H54 (cell line): ENCODE measurements at regions not wholly inside any gene's neighbourhood (a gene's known extent, or its start where the extent isn't known, plus 50 kb on each side); places are given as distances from the start of the nearest gene placed in this dataset.

Experiments
- DNase-seq: peaks from one replicate; pipeline ENCODE4 v3.0.0; 2011; ENCODE audit warnings: low spot score, mixed read lengths; ENCODE audit not compliant: insufficient read length
- FAIRE-seq: peaks from 3 replicates; lab custom pipeline; 2011; peaks lifted over from hg19 to GRCh38; lab: Jason Lieb, UNC
- POLR2A ChIP-seq: IDR thresholded peaks from 2 replicates; pipeline ENCODE4 v1.6.1; 2011; ENCODE audit warnings: low read depth, mild to moderate bottlenecking, low read length

- TF ChIP-seq POLR2A: no peak
- DNase-seq (no peak), FAIRE-seq (no peak)
These were observed 393.9 kb upstream of the ACVR2A start for GRCh38 chr2:147450661-147451510.

GRCh38 chr2:147449323-147449991 is 395.4 kb upstream of the ACVR2A start:
- no peak for FAIRE-seq
- DNase-seq: no peak
- no peak for TF ChIP-seq POLR2A

GRCh38 chr2:147442816-147443215 is 402.0 kb upstream of the ACVR2A start:
- no peak for FAIRE-seq

GRCh38 chr2:147441182-147441581 is 403.6 kb upstream of the ACVR2A start:
- TF ChIP-seq POLR2A: no peak
- DNase-seq (no peak), FAIRE-seq (no peak)

More at GRCh38 chr2:147442816-147443215, 402.0 kb upstream of the ACVR2A start:
- no peak for TF ChIP-seq POLR2A
- DNase-seq: no peak

- TF ChIP-seq POLR2A: no peak
- no peak for DNase-seq
- FAIRE-seq: no peak
These were observed 404.1 kb upstream of the ACVR2A start for GRCh38 chr2:147440734-147441133.

- no peak for DNase-seq
- no peak for FAIRE-seq
- no peak for TF ChIP-seq POLR2A
These were observed 404.8 kb upstream of the ACVR2A start for GRCh38 chr2:147439986-147440385.

- DNase-seq: no peak
- FAIRE-seq: no peak
- TF ChIP-seq POLR2A: no peak
These were observed 405.9 kb upstream of the ACVR2A start for GRCh38 chr2:147438882-147439281.

- TF ChIP-seq POLR2A: no peak
- FAIRE-seq (no peak), DNase-seq (no peak)
These were observed 411.0 kb upstream of the ACVR2A start for GRCh38 chr2:147433822-147434221.

GRCh38 chr2:147430408-147430807 is 414.4 kb upstream of the ACVR2A start:
- FAIRE-seq: no peak
- DNase-seq: no peak
- TF ChIP-seq POLR2A: no peak

- FAIRE-seq: no peak
- DNase-seq: no peak
These were observed 416.6 kb upstream of the ACVR2A start for GRCh38 chr2:147428120-147428747.

GRCh38 chr2:147425437-147426029 is 419.3 kb upstream of the ACVR2A start:
- no peak for TF ChIP-seq POLR2A
- no peak for FAIRE-seq

More at GRCh38 chr2:147428120-147428747, 416.6 kb upstream of the ACVR2A start:
- no peak for TF ChIP-seq POLR2A

GRCh38 chr2:147424766-147425165 is 420.1 kb upstream of the ACVR2A start:
- DNase-seq (no peak), FAIRE-seq (no peak)
- TF ChIP-seq POLR2A: no peak

More at GRCh38 chr2:147425437-147426029, 419.3 kb upstream of the ACVR2A start:
- DNase-seq: no peak

GRCh38 chr2:147420947-147421675 is 423.7 kb upstream of the ACVR2A start:
- no peak for FAIRE-seq
- no peak for TF ChIP-seq POLR2A
- no peak for DNase-seq

- no peak for TF ChIP-seq POLR2A
- DNase-seq: no peak
- no peak for FAIRE-seq
These were observed 424.3 kb upstream of the ACVR2A start for GRCh38 chr2:147420517-147420916.
